Kasumi-1 (cell line): ENCODE measurements at regions not wholly inside any gene's neighbourhood (a gene's known extent, or its start where the extent isn't known, plus 50 kb on each side); places are given as distances from the start of the nearest gene placed in this dataset.
A peak's percentile ranks its signal among the peaks of the same experiment; 100 is the strongest.
"Not testable (repeated sequence)": the region's sequence is repeated elsewhere in the genome, so short reads cannot be mapped to it uniquely, and the experiment has no call there.

ENCODE experiments used
- DNase-seq, 2 experiments: peaks; one replicate each; lab custom pipeline; 2025; lab: John Stamatoyannopoulos, UW

GRCh38 chr12:74393272-74393671 is 144.4 kb upstream of the ATXN7L3B start:
- no peak for DNase-seq

- DNase-seq: no peak
Observed at GRCh38 chr12:74394647-74395046, 143.0 kb upstream of the ATXN7L3B start.

DNA sequence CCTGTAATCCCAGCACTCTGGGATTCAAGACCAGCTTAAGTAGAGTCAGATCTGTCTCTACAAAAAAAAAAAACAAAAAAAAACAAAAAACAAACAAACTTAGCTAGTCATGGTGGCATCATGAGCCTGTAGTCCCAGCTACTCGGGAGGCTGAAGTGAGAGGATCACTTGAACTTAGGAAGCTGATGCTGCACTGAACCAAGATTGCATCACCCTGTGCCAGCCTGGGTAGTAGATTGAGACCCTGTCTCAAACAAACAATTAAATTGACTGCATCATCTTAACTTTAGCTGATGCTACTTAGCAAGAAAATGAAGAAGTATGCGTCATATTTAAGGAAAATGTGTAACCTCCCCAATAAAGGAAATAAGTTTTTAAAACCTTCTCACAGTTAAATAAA is 136.6 kb upstream of the ATXN7L3B start:
- DNase-seq: no peak

- DNase-seq: no peak
Observed at GRCh38 chr12:74401966-74402365, 135.7 kb upstream of the ATXN7L3B start.

DNA sequence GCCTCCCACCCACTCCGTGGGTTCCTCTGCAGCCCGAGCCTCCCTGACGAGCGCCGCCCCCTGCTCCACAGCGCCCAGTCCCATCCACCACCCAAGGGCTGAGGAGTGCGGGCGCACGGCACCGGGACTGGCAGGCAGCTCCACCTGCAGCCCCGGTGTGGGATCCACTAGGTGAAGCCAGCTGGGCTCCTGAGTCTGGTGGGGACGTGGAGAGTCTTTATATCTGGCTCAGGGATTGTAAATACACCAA is 134.5 kb upstream of the ATXN7L3B start:
- not testable (repeated sequence) for DNase-seq

GRCh38 chr12:74408601-74409166 is 129.0 kb upstream of the ATXN7L3B start:
- DNase-seq: no peak

GRCh38 chr12:74412606-74413230 is 124.9 kb upstream of the ATXN7L3B start:
- DNase-seq: peak; percentile 34 to 50

- peak; percentile 41 to 70 for DNase-seq
Observed at GRCh38 chr12:74415633-74416032, 122.0 kb upstream of the ATXN7L3B start.

- no peak for DNase-seq
Observed at GRCh38 chr12:74418573-74418972, 119.1 kb upstream of the ATXN7L3B start.

DNA sequence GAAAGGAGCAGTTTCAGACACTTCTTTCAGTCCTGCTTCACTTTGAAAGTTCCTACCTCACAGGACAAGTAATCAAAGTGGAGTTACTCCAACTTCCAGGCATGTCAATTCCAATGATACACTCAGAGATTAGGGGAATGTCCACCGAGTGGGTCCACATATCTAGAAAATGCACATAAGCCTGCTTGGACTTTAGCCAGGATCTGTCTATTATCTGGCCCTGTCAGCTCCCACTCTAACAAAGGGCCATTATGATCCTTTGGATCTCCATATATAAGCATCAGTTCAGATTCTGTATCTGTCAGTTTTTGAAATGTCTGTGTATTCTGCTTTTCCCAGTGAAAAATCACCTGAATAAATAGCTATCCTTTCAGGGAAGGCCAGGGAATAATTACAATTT is 112.9 kb upstream of the ATXN7L3B start:
- no peak for DNase-seq

DNA sequence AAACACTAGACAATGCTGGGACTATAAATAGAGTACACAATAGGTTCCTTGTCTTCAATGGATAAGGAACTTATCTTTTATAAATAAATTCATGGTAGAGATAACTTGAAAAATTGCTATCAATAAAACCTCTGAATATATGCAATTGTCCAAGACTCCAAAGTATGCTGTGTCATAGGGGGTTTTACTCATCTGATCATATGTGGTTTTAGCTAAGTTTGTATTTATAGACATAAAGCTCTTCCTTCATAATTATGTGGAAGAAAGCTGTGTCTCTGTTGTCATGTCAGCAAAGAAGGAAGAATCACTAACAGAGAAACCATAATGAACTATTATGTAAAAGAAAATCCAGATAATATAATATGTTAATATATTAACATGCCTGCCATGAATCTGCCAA is 111.5 kb upstream of the ATXN7L3B start:
- DNase-seq: no peak

- no peak for DNase-seq
Observed at GRCh38 chr12:74429535-74429934, 108.1 kb upstream of the ATXN7L3B start.

DNA sequence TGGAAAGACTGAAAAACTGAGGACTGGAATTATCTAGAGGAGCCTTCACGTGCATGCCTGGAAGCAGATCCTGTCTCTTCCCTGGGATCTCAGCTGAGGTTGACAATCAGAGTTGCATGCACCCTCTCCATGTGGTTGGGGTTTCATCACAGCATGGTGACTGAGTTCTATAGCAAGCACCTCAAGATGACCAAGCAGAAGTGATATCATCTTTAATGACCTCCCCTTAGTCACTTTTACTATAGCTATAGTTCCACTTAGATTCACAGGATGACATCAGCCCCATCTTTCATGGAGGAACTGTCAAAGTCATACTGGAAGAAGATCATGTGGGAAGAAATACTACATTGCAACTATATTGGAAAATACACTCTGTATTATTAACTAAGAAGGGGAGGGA is 105.8 kb upstream of the ATXN7L3B start:
- no peak for DNase-seq

DNA sequence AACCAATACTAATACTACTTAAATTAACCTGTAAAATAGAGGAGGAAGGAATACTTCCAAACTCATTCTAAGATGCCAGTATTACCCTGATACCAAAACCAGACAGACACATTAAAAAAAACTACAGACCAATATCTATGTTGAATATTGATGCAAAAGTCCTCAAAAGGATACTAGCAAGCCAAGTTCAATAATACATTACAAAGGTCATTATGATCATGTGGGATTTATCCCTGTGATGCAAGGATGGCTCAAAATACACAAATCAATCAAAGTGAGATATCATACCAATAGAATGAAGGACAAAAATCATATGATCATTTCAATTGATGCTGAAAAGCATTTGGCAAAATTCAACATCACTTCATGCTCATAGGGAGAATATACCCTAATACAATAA is 97.2 kb upstream of the ATXN7L3B start:
- DNase-seq: no peak

GRCh38 chr12:74441872-74442271 is 95.8 kb upstream of the ATXN7L3B start:
- DNase-seq: no peak

DNA sequence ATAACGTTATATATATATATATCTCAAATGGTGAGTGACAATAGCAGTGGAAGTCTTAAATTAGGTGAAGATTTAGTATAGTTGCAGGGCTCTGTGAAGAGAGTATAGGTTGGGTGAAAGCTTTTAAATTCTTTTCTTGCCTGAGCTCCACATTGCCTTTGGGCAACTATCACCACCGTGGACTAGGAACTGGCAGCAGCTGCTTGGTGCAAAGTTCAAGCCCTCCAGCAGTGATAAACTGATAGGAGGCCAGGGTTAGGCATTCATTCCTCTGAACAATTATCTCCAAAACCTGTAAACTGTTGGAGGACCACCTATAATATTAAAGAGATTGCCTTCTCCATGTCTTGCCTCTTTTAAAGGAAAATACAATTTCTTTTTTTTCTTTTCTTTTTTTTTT is 91.2 kb upstream of the ATXN7L3B start:
- DNase-seq: no peak

GRCh38 chr12:74449872-74450271 is 87.8 kb upstream of the ATXN7L3B start:
- DNase-seq: no peak

DNA sequence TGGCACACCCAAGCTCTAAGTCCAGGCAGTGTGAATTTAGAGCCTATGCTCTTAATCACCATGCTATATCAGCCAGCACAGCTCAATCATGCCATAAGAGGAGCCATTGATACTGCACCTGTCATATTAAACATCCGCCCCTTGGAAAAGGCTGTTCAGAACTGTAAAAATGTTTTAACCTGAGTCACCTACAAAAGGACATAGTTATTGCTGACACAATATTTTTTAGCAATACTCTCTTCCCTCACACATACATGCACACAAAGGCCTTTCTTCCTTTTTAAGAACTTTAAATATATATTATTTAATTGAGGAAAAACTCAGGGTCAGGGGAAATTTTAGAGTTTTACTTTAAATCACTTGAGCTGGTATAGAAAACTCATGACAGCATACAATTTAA is 83.5 kb upstream of the ATXN7L3B start:
- no peak for DNase-seq

- DNase-seq: no peak
Observed at GRCh38 chr12:74455429-74455828, 82.2 kb upstream of the ATXN7L3B start.

GRCh38 chr12:74456431-74456830 is 81.2 kb upstream of the ATXN7L3B start:
- DNase-seq: peak; percentile 3 to 10

DNA sequence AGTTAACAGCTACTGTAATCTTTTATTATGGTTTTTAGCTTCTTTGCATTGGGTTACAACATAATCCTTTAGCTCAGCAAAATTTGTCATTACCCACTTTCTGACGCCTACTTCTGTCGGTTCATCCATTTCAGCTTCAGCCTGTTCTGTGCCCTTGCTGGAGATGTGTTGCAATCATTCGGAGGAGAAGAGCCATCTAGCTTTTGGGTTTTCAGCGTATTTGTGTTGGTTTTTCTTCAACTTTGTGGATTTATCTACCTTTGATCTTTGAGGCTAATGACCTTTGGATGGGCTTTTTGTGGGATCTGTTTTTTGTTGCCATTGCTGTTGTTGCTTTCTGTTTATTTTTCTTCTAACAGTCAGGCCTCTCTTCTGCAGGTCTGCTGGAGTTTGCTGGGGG is 69.2 kb upstream of the ATXN7L3B start:
- DNase-seq: no peak

DNA sequence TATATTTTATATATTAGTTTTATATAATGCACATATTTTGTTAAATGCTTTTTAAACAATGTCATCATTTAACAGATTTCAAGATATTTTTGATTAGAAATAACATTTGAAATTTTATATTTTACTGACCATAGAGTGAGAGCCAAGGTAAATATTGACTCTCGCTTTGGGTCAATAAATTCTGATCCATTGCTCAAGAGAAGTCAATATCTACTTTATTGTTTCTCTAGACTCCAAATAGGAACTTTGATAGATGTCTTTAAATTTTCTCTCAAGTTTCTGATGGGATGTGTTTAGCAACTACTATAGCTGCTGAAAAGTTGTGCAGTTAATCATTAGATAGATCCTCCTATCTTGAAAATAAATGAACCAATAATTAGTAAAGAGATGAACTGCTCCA is 61.4 kb upstream of the ATXN7L3B start:
- DNase-seq: no peak

GRCh38 chr12:74481078-74481477 is 56.6 kb upstream of the ATXN7L3B start:
- DNase-seq: no peak

- DNase-seq: no peak
Observed at GRCh38 chr12:74482115-74482514, 55.5 kb upstream of the ATXN7L3B start.

- no peak for DNase-seq
Observed at GRCh38 chr12:74483057-74483456, 54.6 kb upstream of the ATXN7L3B start.
